GM18526 (cell line): ENCODE measurements at regions not wholly inside any gene's neighbourhood (a gene's known extent, or its start where the extent isn't known, plus 50 kb on each side); places are given as distances from the start of the nearest gene placed in this dataset.

Experiments
- POLR2A ChIP-seq: IDR thresholded peaks from 3 replicates; pipeline ENCODE4 v1.6.1; 2011; ENCODE audit not compliant: insufficient read length; ENCODE audit errors: extremely low read depth

DNA sequence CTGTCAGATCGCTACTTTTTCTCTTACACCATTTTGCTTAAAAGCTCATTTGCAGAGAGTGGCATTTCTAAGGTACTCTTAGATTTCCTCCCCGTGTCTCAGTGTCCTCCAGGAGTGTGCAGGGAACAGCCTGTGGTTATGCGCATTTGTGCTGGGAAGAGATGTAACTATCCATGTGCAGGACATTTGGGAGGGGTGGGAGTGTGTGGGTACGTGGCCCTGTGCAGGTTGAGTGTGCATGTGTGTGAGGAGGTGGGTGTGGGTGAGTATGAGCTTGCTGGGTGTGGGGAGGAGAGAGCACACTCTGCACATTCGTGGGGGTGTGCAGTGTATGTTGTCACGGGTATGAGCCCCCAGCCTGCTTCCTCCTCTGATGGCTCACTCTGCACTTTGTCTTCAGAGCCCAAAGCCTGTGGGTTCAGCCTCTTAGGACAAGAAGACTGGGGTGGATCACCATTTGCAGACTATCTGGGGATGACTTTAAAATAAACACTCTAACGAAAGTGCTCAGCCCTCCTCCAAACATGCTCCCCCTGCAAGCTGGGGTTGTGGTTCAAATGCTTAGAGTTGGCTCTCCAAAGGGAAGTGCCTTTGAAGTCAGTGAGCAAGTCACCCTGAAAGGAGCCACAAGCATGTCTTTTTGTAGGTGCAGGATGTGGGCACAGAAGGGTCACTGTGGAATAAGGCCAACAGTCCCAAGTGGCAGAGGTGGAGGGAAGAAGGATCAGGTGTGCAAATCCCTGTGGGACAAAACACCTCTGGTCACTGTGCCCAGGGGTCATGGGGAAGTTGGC, 295.4 kb downstream of the RRAGC start:
- no peak for TF ChIP-seq POLR2A

DNA sequence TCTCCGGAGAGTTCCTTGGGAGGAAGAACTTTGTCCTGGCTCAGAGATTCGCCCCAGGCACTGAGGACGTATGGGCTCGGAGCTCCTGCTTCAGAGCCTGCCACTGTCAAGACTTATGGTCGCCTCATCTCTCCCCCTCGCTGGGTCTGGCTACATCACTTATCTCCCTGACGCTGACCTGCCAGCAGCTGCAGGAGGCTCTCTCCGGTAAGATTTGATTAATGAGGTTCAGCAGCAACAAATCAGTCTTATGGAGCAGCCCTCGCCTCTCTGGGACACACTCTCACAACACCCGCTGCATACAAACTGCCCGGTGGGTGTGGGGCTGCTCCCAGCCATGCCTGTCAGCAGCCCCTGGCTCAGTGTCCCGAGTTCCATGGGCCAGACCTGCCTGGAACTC, 297.8 kb downstream of the RRAGC start:
- TF ChIP-seq POLR2A, result no peak

DNA sequence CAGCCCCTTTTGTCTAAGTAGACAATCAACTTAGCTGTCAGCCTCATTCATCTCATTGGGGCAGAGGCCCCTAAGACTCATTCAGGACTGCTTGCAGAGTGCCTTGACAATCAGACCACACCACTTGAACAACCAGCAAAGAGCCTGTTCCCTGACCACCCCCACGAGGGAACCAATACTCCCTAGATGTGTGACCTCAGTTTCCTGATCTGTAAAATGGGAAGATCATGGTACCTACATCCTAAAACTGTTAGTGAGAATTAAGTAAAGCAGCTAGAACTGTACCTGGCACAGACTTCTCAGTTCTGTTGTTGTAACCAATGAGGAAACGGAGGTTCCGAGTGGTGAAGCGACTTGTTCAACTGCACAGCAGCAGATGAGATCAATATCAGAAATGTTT, 298.5 kb downstream of the RRAGC start:
- no peak for TF ChIP-seq POLR2A

DNA sequence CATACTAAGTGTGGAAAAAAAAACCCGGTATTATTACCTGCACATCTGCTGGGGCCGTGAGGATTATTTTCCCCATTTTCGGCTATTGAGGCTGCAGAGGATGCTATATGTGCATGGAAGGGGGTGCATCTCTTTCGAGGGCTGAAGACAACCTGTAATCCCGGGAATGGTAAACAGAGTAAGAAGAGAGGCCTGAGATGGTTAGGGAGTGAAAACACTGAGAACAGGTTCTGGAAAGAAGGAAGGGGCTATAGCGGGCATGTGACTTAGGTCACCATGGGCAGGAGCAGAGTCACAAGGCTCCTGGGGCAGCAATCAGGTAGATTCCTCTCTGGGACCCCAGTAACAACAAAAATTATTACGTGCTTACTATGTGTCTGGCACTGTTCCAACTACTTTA, 299.1 kb downstream of the RRAGC start:
- no peak for TF ChIP-seq POLR2A

DNA sequence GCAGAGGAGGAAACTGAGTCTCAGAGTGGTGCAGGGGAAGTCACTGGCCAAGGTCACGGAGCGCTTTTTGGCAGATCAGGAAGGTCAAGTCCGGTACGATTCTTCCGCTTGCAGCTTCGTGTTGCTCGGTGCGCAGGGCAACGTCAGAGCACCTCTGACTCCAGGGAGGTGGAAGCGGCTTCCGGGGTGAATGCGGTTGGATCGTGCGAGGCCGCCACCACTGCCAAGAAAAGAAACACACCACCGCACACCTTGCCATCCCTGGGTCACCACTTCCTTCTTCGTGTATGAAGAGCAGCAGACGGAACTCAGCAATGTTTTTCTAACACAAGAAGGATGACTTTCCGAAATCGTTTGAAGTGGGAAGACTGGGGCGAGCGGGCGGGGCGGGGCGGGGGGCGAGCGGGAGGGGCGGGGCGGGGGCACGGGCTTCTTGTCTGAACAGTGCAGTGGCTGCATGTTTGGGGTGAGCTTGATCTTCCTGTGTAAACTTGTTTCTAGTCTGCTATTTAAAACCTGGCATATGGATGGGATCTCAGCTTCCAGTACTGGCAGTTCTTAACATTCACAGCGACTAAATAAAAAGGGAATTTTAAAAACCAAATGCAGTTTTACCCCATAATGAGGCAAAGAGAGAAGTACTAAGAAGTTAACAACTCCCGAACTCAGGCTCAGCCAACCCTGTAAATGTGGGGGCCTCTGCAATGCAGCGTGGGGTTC, 300.0 kb downstream of the RRAGC start:
- TF ChIP-seq POLR2A, result peak; percentile 44

DNA sequence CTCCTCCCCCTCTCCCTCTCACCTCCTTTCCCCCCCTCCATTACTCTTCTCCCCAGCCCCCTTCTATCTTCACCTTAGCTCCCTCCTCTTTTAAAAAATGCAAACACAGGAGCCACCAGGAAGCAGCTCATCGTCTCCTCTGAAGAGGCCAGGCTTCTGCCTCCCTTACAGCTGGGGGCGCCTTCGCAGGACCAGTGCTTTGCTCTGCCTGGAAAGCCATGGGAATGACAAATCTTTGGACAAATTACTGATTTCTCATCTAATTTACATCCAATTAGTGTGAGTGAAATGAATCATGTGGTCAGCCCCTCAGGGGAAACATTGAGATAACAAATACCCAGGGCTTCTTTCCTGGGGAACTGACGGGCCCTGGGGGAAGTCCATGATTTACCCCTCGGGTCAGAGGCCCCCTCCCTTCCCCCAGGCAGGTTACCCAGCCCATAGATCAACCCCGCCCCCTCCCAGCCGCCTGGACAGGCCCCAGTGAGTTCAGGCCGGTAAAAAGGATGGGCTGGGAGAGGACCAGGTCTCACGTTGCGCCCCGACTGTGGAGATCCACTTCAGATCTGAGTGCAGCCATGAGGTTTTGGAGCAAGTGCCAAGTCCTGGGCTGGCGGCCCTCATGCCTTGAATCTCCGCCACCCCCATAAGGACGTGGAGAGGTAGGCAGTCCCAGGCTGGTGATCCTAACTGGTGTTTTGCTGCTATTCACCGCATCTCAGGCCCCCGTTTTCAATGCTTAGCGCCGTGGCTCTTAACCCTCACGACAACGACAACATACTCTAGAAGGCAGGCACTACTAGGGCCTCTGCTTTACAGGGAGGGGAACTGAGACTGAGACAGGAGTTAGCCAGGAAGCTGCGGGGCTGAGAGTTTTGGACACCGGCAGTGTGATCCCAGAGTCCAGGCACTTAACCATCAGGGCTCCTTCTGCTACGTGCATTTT, 300.8 kb downstream of the RRAGC start:
- no peak for TF ChIP-seq POLR2A

DNA sequence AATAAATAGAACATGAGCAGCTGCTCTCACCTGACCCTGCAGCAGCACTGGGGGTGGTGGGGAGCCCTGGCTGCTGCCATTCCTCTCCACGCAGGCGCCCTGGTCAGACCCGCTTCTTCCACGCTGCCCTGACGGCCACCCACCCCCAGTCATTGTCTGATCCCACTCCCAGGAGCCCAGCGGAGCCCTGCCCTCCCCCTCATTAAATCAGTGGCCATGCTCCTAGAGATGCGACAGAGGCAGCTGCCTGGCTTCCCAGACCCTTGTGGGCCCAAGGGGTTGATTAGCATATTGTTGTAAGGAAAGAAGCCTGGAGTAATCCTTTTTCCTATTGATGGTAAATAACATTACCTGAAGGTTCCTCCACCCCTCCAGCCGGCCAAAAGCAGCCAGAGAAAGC, 301.5 kb downstream of the RRAGC start:
- TF ChIP-seq POLR2A, result no peak

DNA sequence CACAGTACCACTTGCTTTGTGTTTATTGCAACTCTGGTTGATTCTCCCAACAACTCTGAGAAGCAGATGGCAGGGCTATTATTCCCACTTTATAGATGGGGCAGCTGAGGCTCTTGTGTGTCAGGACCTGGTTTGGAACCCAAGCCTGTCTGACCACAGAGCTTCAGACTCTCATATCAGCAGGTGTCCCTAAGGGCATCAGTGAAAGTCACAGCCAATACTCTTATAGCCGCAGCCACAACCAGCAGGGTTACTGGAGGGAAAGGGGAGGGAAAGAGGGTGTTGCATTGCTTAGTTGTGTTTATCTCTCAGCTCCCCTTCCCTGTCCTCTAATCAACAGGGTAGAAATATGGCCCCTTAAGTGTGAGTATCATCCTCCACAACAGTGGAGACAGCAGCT, 304.0 kb downstream of the RRAGC start:
- no peak for TF ChIP-seq POLR2A

DNA sequence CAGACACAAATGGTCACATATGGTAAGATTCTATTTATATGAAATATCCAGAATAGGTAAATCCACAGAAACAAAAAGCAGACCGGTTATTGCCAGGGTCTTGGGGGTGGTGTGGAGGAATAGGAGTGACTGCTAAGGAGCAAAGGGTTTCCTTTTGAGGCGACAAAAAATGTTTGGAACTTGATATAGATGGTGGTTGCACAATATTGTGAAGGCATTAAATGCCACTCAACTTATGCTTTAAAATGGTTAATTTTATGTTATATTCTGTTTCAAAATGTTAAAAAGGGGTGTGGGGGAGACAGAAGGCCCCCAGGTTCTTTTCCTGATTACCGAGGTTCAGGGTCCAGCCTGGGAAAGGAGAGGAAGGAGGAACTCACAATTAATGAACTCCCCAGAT, 304.4 kb downstream of the RRAGC start:
- no peak for TF ChIP-seq POLR2A

DNA sequence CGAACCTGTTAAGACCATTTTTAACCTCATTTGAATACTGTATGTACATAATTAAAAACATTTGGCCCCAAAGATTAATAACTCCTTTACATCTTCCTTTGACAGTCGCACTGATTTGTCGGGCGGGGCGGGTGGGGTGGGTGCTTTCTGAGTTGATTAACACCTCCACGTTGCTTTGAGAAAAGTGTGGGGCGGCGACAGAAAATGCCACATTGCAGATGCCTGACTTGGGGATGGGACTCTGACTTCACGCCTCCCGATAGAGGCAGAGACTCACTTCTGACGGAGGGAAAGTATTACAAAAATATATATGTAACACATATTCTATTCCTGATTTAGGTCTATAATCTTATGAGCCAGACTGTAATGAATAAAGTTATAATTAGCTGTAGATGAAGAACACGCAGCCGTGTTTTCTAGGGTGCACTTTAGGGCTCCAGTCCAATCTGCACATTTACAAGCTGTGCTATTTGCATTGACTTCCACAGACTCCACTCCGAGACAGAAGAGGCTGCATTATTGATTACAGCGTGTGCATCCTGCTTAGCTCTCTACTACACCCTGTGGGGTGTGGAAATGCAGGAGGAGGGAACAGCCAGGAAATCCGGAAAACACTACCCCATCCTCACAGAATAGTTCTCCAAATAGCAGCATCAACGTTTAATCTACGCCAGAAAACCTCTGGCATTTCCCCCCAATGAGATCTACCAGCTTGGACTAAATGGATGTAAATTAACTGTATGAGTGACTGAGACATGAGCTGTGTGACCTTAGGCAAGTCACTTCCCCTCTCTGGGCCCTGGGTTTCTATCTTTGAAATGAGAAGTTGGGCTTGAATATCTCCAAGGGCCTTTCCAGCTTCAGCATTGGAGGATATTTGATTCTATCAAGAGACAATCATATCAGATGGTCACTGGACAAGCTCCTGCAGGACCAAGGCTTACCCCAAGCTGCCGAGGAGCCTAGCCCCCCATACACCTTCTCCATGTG, 308.0 kb downstream of the RRAGC start:
- TF ChIP-seq POLR2A, result no peak

DNA sequence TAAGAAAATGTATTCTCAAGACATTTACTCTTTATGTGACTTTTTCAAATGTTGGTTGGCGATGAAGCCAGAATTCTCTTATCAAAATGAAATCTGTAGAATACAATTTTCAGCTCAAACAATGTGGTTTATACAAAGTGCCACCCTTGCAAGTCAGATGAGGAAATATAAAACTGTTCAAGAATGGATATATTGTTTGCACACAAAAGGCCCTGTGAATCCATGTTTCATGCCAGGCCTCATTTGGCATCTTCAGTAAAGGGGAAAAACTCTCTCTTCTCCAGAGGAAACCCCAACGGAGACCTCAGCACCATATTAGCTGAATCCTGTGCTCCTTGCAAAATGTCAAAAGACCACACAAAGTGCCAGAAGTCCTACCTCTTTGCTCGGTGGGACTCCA, 310.4 kb downstream of the RRAGC start:
- TF ChIP-seq POLR2A, result no peak

DNA sequence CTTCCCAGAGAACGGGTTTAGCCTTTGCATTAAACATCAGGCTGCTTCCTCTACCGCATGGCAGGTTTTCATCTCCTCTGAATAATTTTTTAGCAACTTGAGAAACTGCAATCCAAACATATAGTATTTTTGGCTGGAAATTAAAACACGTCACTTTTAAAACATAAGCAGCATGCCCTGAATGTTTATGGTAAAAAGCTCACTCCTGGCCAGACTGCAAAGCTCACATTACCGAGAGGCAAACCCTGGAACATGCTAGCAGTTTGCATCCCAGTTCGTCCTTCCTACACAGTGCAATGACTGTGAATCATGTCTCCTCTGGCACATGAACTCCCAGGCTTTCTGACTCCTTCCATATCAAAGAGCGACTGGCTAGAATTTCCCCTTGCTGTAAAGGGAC, 312.3 kb downstream of the RRAGC start:
- no peak for TF ChIP-seq POLR2A

DNA sequence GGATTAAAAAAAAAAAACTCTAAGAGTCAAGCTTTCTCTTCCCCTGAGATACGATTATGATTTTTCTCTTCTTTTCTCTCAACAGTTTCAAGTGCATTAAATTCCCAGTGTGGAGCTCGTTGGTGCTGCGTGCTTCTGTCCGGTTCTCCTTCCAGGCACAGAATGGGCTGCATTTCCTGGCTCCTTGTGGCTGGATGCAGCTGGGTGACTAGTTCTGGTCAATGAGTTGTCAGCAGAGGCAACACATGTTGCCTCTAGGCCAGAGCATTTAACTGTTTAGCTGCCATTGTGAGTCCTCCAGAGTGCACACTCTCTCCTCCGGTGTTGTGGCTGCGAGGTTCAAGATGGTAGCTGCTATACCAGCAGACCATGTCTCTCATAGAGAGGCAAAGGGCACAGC, 312.9 kb downstream of the RRAGC start:
- TF ChIP-seq POLR2A, result no peak

DNA sequence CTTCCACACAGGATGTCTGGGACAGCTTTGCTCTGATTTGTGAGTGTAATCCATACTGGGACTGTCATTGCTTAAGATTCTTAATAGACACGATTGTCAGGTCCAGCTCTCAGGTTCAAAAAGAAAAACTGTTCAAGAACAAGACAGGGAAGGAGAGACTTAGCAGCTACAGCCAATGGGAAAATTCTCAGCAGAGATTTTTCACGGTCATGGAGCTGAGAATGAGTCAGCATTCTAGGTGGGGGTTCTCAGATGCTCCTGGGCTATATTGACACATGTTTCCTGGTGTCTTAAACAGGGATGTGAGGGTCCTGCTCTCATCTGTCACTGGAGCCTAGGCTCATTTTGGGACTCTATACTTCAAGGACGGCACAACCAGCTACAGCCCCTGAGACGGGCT, 318.3 kb downstream of the RRAGC start:
- TF ChIP-seq POLR2A, result no peak
